Nephron progenitor cell (in vitro differentiated cells): ENCODE measurements at regions not wholly inside any gene's neighbourhood (a gene's known extent, or its start where the extent isn't known, plus 50 kb on each side); places are given as distances from the start of the nearest gene placed in this dataset.

Experiments
- DNase-seq: peaks from one replicate; pipeline ENCODE4 v3.0.0; 2021
- H3K27ac Mint-ChIP-seq: 2 replicates; pipeline ENCODE4 v1.8.0; 2021; ENCODE audit warnings: mild to moderate bottlenecking, moderate library complexity, mixed read lengths
- H3K27me3 Mint-ChIP-seq: 2 replicates; pipeline ENCODE4 v1.8.0; 2021; ENCODE audit warnings: mild to moderate bottlenecking, low read depth, mixed read lengths; ENCODE audit not compliant: poor library complexity
- H3K36me3 Mint-ChIP-seq: 2 replicates; pipeline ENCODE4 v1.8.0; 2021; ENCODE audit warnings: low read depth, mixed read lengths
- H3K4me1 Mint-ChIP-seq: 2 replicates; pipeline ENCODE4 v1.8.0; 2021; ENCODE audit warnings: mixed read lengths
- H3K4me3 Mint-ChIP-seq: 2 replicates; pipeline ENCODE4 v1.8.0; 2021; ENCODE audit warnings: mild to moderate bottlenecking, moderate library complexity, mixed read lengths
- H3K9me3 Mint-ChIP-seq: 2 replicates; pipeline ENCODE4 v1.8.0; 2021; ENCODE audit warnings: mild to moderate bottlenecking, moderate library complexity, mixed read lengths
- CTCF ChIP-seq: fragments of 200-600 bp; sonication (generic); IDR thresholded peaks from 2 replicates; pipeline ENCODE4 v1.5.0; 2021; ENCODE audit warnings: antibody characterized with exemption

- no peaks in the 10 kb centered on the region for H3K9me3 Mint-ChIP-seq
- H3K4me1 Mint-ChIP-seq = peaks cover 49% of the 10 kb centered on the region
- no peaks in the 10 kb centered on the region for H3K36me3 Mint-ChIP-seq
- no peak overlapping the region for H3K4me3 Mint-ChIP-seq
- DNase-seq = no peak
- H3K27ac Mint-ChIP-seq = no peak overlapping the region
- no peak for TF ChIP-seq CTCF
- H3K27me3 Mint-ChIP-seq = peaks cover under 1% of the 10 kb centered on the region
Observed at GRCh38 chr6:163779727-163780284, 365.3 kb downstream of the QKI start.

- Mint-ChIP-seq H3K36me3 (no peaks in the 10 kb centered on the region), H3K4me3 (no peak overlapping the region), H3K27ac (peak overlapping the region; percentile 59), H3K27me3 (peaks cover 5% of the 10 kb centered on the region), H3K9me3 (no peaks in the 10 kb centered on the region), H3K4me1 (peaks cover 43% of the 10 kb centered on the region)
- no peak for DNase-seq
- no peak for TF ChIP-seq CTCF
Observed at GRCh38 chr6:163777716-163778115, 363.2 kb downstream of the QKI start.

GRCh38 chr6:163776906-163777686 lies 362.6 kb downstream of the QKI start:
- Mint-ChIP-seq H3K4me3 (no peak overlapping the region), H3K9me3 (no peaks in the 10 kb centered on the region), H3K4me1 (peaks cover 37% of the 10 kb centered on the region), H3K27ac (peak overlapping the region; percentile 42), H3K36me3 (no peaks in the 10 kb centered on the region), H3K27me3 (peaks cover 5% of the 10 kb centered on the region)
- TF ChIP-seq CTCF = no peak
- DNase-seq = no peak

- Mint-ChIP-seq H3K9me3 (no peaks in the 10 kb centered on the region), H3K27me3 (peaks cover 5% of the 10 kb centered on the region), H3K27ac (no peak overlapping the region), H3K4me1 (peaks cover 33% of the 10 kb centered on the region), H3K4me3 (no peak overlapping the region), H3K36me3 (no peaks in the 10 kb centered on the region)
- no peak for DNase-seq
- TF ChIP-seq CTCF = no peak
Observed at GRCh38 chr6:163776196-163776905, 361.8 kb downstream of the QKI start.

GRCh38 chr6:163775313-163775712 lies 360.8 kb downstream of the QKI start:
- Mint-ChIP-seq H3K27ac (no peak overlapping the region), H3K27me3 (peaks cover 5% of the 10 kb centered on the region)

More at GRCh38 chr6:163775313-163775712, 360.8 kb downstream of the QKI start:
- DNase-seq = no peak
- Mint-ChIP-seq H3K36me3 (no peaks in the 10 kb centered on the region), H3K4me3 (no peak overlapping the region), H3K4me1 (peaks cover 23% of the 10 kb centered on the region), H3K9me3 (no peaks in the 10 kb centered on the region)
- TF ChIP-seq CTCF = no peak
